ENCODE measurements at regions not wholly inside any gene's neighbourhood (a gene's known extent, or its start where the extent isn't known, plus 50 kb on each side); places are given as distances from the start of the nearest gene placed in this dataset.

DNA sequence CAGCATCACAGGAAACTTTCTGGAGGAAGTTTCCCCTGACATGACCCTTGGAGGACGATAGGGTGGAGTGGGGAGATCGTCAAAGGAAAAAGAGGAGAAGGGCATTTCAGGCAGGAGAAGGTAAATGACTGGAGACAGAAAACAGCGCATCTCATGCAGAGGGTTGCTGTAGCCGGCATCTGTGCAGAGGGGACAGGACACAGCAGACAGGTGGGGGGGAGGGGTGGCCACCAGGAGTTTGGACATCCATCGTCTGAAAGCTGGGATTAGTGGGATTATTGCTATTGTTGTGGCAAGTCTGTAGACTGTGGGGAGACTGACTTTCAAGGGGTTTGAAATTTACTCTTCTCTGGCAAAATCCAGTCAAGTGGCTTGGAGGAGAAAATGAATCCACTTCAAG lies 463.9 kb downstream of the OMA1 start:
- Histone ChIP-seq H3K4me2 (ENCODE audit: unreplicated experiment) (no peak overlapping the region), H3K4me1 (ENCODE audit: insufficient read depth) (no peaks in the 10 kb centered on the region), H3F3A (ENCODE audit: insufficient read depth) (no peaks in the 10 kb centered on the region), H3K79me2 (ENCODE audit: insufficient read depth) (no peaks in the 10 kb centered on the region), H3K36me3 (ENCODE audit: low read depth) (no peaks in the 10 kb centered on the region), H2AFZ (no peak overlapping the region), H3K9ac (no peak overlapping the region), H3K4me3 (no peak overlapping the region), H4K20me1 (ENCODE audit: insufficient read depth) (no peaks in the 10 kb centered on the region), H3K27ac (no peak overlapping the region), H3K9me2 (ENCODE audit: insufficient read depth) (no peaks in the 10 kb centered on the region), H3K27me3 (replicated peaks; ENCODE audit: insufficient read depth) (no peaks in the 10 kb centered on the region), H3K9me3 (ENCODE audit: low read depth) (no peaks in the 10 kb centered on the region)
- in situ Hi-C loops (cut with MboI), result no loop called here
- WGBS, 2 experiments (ENCODE audit: low coverage in 1 of 2, low lambda C conversion rate in 2 of 2, missing lambda C conversion rate in 2 of 2), result 26 to 35% methylated on average over 5 of the region's 5 CpGs
- TF ChIP-seq EZH2phosphoT487 (IDR thresholded peaks at IDR 0.05; ENCODE audit: insufficient read depth, low read depth), result no peak
- no peak for TF ChIP-seq EZH2 (IDR thresholded peaks at IDR 0.05; ENCODE audit: insufficient read depth, poor library complexity, severe bottlenecking)
- DNase-seq, result no peak

DNA sequence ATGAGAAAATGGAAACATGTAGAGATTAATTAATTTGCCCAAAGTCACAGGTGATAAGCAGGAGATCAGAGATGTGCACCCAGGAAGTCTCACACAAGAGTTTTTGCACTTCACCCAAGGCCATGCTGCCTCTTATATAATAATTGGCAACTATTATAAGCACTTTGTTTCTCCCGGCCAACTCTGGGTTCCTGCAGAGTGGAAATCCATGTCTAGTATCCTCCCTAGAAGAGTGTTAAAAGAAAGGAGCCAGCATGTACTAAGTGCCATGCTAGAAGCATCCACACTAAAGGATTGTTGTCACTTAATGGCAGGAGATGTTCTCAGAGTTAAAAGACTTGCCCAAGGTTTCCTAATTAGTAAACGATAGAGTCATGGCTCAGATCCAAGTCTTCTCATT lies 470.3 kb downstream of the OMA1 start:
- Histone ChIP-seq H3K9ac (no peak overlapping the region), H3K4me3 (no peak overlapping the region), H2AFZ (no peak overlapping the region), H3K27ac (no peak overlapping the region), H3K9me2 (ENCODE audit: insufficient read depth) (no peaks in the 10 kb centered on the region), H3K79me2 (ENCODE audit: insufficient read depth) (no peaks in the 10 kb centered on the region), H3K9me3 (ENCODE audit: low read depth) (no peaks in the 10 kb centered on the region), H3K36me3 (ENCODE audit: low read depth) (no peaks in the 10 kb centered on the region), H3K4me2 (ENCODE audit: unreplicated experiment) (no peak overlapping the region), H3K4me1 (ENCODE audit: insufficient read depth) (no peaks in the 10 kb centered on the region), H4K20me1 (ENCODE audit: insufficient read depth) (no peaks in the 10 kb centered on the region), H3F3A (ENCODE audit: insufficient read depth) (no peaks in the 10 kb centered on the region), H3K27me3 (replicated peaks; ENCODE audit: insufficient read depth) (no peaks in the 10 kb centered on the region)
- no peak for DNase-seq
- no peak for TF ChIP-seq EZH2phosphoT487 (IDR thresholded peaks at IDR 0.05; ENCODE audit: insufficient read depth, low read depth)
- no peak for TF ChIP-seq EZH2 (IDR thresholded peaks at IDR 0.05; ENCODE audit: insufficient read depth, poor library complexity, severe bottlenecking)
- in situ Hi-C loops (cut with MboI), result no loop called here
- WGBS, 2 experiments (ENCODE audit: low coverage in 1 of 2, low lambda C conversion rate in 2 of 2, missing lambda C conversion rate in 2 of 2), result 12 to 15% methylated on average over 2 of the region's 2 CpGs

DNA sequence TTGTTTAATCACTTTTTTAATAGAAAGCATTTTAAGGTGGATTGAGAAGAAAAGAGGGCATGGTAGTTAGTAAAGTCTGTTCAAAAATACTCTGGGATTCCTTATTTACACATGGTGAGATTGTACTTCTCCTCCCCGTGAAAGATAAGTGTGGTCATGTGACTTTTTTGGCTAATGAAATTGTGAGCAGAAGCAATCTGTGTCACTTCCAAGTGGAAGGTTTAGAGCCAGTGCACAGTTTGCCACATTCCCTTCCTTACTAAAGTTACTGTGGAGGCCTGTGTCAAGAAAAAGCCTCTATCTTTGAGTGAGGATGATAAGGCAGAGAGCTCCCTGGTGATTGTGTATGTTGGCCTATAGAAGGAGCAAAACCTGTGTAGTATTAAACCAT lies 471.3 kb downstream of the OMA1 start:
- Histone ChIP-seq H3F3A (ENCODE audit: insufficient read depth) (no peaks in the 10 kb centered on the region), H3K27me3 (replicated peaks; ENCODE audit: insufficient read depth) (no peaks in the 10 kb centered on the region), H3K4me1 (ENCODE audit: insufficient read depth) (no peaks in the 10 kb centered on the region), H3K9ac (no peak overlapping the region), H4K20me1 (ENCODE audit: insufficient read depth) (no peaks in the 10 kb centered on the region), H3K36me3 (ENCODE audit: low read depth) (no peaks in the 10 kb centered on the region), H3K4me3 (no peak overlapping the region), H3K4me2 (ENCODE audit: unreplicated experiment) (no peak overlapping the region), H3K9me3 (ENCODE audit: low read depth) (no peaks in the 10 kb centered on the region), H3K27ac (no peak overlapping the region), H3K79me2 (ENCODE audit: insufficient read depth) (no peaks in the 10 kb centered on the region), H2AFZ (no peak overlapping the region), H3K9me2 (ENCODE audit: insufficient read depth) (no peaks in the 10 kb centered on the region)
- TF ChIP-seq EZH2 (IDR thresholded peaks at IDR 0.05; ENCODE audit: insufficient read depth, poor library complexity, severe bottlenecking) (no peak), EZH2phosphoT487 (IDR thresholded peaks at IDR 0.05; ENCODE audit: insufficient read depth, low read depth) (no peak)
- no peak for DNase-seq
- in situ Hi-C loops (cut with MboI), result no loop called here
- WGBS, 2 experiments (ENCODE audit: low coverage in 1 of 2, low lambda C conversion rate in 2 of 2, missing lambda C conversion rate in 2 of 2), result 0% methylated on average over 1 of the region's 1 CpG

DNA sequence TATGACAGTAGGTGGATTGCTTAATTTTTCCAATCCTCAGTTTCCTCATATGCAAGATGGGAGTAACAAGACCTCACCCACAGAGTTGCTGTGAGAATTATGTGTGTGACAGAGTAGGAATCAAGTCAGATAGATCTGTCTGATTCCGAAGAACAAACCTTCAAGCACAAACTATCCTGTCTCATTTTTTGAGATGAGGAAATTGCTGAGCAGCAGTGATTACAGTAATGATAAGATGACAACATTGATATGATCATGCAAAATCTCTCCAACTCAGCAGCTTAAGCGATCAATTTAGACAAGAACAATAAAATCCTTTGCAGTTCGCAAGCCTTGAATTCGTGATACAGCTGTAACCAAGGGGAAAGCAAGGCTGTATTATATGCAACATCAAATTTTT lies 474.1 kb downstream of the OMA1 start:
- Histone ChIP-seq H3K27ac (no peak overlapping the region), H3F3A (ENCODE audit: insufficient read depth) (no peaks in the 10 kb centered on the region), H3K79me2 (ENCODE audit: insufficient read depth) (no peaks in the 10 kb centered on the region), H3K36me3 (ENCODE audit: low read depth) (no peaks in the 10 kb centered on the region), H3K9me3 (ENCODE audit: low read depth) (no peaks in the 10 kb centered on the region), H3K4me1 (ENCODE audit: insufficient read depth) (no peaks in the 10 kb centered on the region), H4K20me1 (ENCODE audit: insufficient read depth) (no peaks in the 10 kb centered on the region), H3K9ac (no peak overlapping the region), H3K9me2 (ENCODE audit: insufficient read depth) (no peaks in the 10 kb centered on the region), H2AFZ (no peak overlapping the region), H3K4me2 (ENCODE audit: unreplicated experiment) (no peak overlapping the region), H3K27me3 (replicated peaks; ENCODE audit: insufficient read depth) (no peaks in the 10 kb centered on the region), H3K4me3 (no peak overlapping the region)
- in situ Hi-C loops (cut with MboI), result no loop called here
- 22 to 24% methylated on average over 4 of the region's 4 CpGs for WGBS, 2 experiments (ENCODE audit: low coverage in 1 of 2, low lambda C conversion rate in 2 of 2, missing lambda C conversion rate in 2 of 2)
- DNase-seq, result no peak
- TF ChIP-seq EZH2 (IDR thresholded peaks at IDR 0.05; ENCODE audit: insufficient read depth, poor library complexity, severe bottlenecking), result no peak
- no peak for TF ChIP-seq EZH2phosphoT487 (IDR thresholded peaks at IDR 0.05; ENCODE audit: insufficient read depth, low read depth)

DNA sequence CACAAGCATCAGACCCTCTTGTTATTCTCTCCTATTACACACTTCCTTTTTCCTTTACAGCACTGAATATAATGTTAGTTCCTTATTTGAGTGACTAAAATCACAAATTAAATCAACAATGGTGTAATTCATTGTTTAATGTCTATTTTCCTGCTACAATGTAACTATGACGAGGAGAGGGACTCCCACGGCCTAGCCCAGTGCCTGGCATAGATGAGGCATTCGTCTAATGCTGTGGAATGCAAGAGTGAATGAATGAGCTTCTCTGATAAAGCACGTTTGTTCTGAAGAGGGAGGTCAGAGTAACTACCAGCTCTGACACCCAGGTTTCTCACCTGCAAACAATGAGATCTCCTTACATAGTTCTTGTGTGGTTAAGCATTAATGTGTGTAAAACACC lies 479.4 kb downstream of the OMA1 start:
- in situ Hi-C loops (cut with MboI), result no loop called here
- Histone ChIP-seq H3K9me3 (ENCODE audit: low read depth) (no peaks in the 10 kb centered on the region), H3F3A (ENCODE audit: insufficient read depth) (no peaks in the 10 kb centered on the region), H3K27me3 (replicated peaks; ENCODE audit: insufficient read depth) (no peaks in the 10 kb centered on the region), H3K79me2 (ENCODE audit: insufficient read depth) (no peaks in the 10 kb centered on the region), H3K4me2 (ENCODE audit: unreplicated experiment) (no peak overlapping the region), H3K9ac (no peak overlapping the region), H2AFZ (no peak overlapping the region), H3K9me2 (ENCODE audit: insufficient read depth) (no peaks in the 10 kb centered on the region), H4K20me1 (ENCODE audit: insufficient read depth) (no peaks in the 10 kb centered on the region), H3K27ac (no peak overlapping the region), H3K4me3 (no peak overlapping the region), H3K36me3 (ENCODE audit: low read depth) (no peaks in the 10 kb centered on the region), H3K4me1 (ENCODE audit: insufficient read depth) (no peaks in the 10 kb centered on the region)
- no peak for DNase-seq
- WGBS, 2 experiments (ENCODE audit: low coverage in 1 of 2, low lambda C conversion rate in 2 of 2, missing lambda C conversion rate in 2 of 2), result 18 to 23% methylated on average over 4 of the region's 4 CpGs
- TF ChIP-seq EZH2phosphoT487 (IDR thresholded peaks at IDR 0.05; ENCODE audit: insufficient read depth, low read depth), result no peak
- no peak for TF ChIP-seq EZH2 (IDR thresholded peaks at IDR 0.05; ENCODE audit: insufficient read depth, poor library complexity, severe bottlenecking)
